Astrocyte of the spinal cord (primary cell): ENCODE measurements at regions not wholly inside any gene's neighbourhood (a gene's known extent, or its start where the extent isn't known, plus 50 kb on each side); places are given as distances from the start of the nearest gene placed in this dataset.

Source experiments
- DNase-seq: peaks from one replicate; pipeline ENCODE4 v3.0.0; 2011; ENCODE audit warnings: low read depth, low spot score
- H3K4me3 ChIP-seq: 2 replicates; pipeline ENCODE4 v1.5.1; 2011; ENCODE audit warnings: low read depth, mild to moderate bottlenecking, low read length, moderate library complexity
- in situ Hi-C: cut with HindIII; loops from 2 replicates; pipeline ENCODE4 v1.10.0; 2017; ENCODE audit warnings: low sequenced_read_pairs
- TF ChIP-seq, protein P1 (sequence below): IDR thresholded peaks from 2 replicates; pipeline ENCODE4 v1.5.1; 2012; ENCODE audit warnings: low read depth, mild to moderate bottlenecking, low read length, inconsistent platforms

DNA sequence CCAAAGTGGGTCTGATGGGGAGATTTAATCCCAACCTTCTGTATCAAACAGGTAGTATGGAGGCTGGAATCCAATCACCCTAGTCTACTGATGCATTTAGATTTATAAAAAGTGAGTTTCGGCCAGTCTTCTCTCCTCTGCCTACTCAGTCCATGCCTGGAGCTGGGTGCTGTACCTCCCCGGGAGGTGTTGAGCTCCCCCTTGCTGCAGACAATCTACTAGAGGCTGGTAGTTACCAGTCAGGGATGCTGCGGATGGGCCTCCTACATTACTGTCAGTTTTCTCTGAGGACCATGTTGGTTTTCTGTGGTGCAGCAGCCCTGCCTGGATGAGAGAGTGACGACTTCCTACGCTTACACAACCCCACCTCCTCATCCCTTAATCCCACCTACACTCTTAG lies 118.6 kb upstream of the CELF4 start:
- no peak overlapping the region for H3K4me3 ChIP-seq
- DNase-seq: no peak
- TF ChIP-seq, protein P1, sequence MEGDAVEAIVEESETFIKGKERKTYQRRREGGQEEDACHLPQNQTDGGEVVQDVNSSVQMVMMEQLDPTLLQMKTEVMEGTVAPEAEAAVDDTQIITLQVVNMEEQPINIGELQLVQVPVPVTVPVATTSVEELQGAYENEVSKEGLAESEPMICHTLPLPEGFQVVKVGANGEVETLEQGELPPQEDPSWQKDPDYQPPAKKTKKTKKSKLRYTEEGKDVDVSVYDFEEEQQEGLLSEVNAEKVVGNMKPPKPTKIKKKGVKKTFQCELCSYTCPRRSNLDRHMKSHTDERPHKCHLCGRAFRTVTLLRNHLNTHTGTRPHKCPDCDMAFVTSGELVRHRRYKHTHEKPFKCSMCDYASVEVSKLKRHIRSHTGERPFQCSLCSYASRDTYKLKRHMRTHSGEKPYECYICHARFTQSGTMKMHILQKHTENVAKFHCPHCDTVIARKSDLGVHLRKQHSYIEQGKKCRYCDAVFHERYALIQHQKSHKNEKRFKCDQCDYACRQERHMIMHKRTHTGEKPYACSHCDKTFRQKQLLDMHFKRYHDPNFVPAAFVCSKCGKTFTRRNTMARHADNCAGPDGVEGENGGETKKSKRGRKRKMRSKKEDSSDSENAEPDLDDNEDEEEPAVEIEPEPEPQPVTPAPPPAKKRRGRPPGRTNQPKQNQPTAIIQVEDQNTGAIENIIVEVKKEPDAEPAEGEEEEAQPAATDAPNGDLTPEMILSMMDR: no peak
- in situ Hi-C loops: no loop called here

DNA sequence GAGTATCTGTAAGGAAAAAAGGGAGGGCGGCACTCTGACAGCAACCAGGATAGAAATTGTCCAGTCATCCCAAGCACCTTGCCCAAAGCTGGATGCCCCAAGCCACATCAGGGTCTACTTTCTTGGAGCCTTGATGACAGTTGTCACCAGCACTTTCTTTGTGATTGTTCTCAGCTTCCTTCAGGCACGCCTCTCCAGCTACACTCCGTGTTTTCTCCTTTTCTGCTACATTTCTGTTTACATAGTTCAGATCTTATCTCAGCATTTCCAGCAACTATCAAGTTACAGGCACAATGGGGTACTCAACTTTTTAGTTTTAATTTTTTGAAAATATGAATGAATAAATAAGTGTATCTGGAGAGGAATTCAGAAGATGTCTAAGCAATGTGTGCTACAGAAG lies 115.3 kb upstream of the CELF4 start:
- TF ChIP-seq, protein P1: no peak
- no peak overlapping the region for H3K4me3 ChIP-seq
- DNase-seq: no peak
- in situ Hi-C loops: no loop called here

DNA sequence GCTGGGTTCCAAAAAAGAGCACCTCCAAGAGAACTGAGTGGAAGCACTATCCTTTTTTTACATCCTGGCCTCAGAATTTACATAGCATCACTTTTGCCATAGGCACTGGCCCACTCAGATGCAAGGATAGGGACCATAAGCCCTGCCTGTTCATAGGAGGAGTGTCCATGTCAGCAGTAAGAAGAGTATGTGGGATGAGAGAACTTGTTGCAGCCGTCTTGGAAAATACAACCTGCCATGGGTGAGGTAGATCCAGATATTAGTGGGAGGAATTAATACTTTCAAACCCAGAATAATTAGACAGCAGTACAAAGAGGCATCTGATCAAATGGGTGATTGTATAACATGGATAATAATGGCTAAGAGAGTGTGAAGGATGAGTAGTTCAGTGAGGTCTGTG lies 110.7 kb upstream of the CELF4 start:
- in situ Hi-C loops: no loop called here
- no peak overlapping the region for H3K4me3 ChIP-seq

DNA sequence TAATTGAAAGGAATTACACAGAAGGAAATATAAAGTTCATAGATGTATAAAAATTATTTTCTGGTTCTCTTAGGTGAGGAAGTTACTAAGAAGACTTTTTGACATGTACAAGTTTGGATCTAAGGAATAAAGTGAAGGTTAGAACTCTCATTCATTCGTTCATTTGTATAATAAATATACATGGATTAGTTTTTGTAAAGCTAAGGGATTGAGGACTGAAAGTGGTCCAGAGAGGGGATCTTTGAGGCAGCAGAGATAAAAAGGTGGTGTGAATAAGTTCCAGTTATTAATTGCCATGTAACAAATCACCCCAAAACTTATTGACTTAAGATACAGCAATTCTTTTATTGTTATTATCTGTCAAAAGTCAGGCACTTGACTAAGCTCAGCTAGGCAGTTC lies 110.1 kb upstream of the CELF4 start:
- in situ Hi-C loops: no loop called here
- no peak for DNase-seq

More for the DNA sequence above, 110.7 kb upstream of the CELF4 start:
- DNase-seq: no peak
- TF ChIP-seq, protein P1: no peak

DNA sequence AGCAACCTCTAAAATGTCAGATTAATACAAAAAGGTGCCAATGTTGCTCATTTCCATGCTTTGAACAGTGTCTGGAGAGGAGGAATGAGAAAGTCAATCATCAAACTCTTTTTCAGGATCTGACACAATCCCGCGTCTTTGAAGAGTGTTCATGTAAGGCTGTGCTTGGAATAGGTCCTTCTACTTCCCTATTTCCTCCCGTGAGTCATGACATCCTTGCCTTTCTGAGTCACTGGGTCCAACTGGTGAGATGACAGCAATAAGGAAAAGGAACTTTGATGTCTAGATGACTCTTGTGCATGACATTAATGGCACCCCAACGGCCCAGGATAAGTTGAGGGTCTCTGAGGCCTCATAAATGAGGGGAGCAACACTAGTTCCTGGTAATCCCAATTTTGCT lies 109.0 kb upstream of the CELF4 start:
- TF ChIP-seq, protein P1: no peak
- no peak overlapping the region for H3K4me3 ChIP-seq
- no peak for DNase-seq
- in situ Hi-C loops: no loop called here

More for the DNA sequence above, 110.1 kb upstream of the CELF4 start:
- TF ChIP-seq, protein P1: no peak
- H3K4me3 ChIP-seq: no peak overlapping the region

DNA sequence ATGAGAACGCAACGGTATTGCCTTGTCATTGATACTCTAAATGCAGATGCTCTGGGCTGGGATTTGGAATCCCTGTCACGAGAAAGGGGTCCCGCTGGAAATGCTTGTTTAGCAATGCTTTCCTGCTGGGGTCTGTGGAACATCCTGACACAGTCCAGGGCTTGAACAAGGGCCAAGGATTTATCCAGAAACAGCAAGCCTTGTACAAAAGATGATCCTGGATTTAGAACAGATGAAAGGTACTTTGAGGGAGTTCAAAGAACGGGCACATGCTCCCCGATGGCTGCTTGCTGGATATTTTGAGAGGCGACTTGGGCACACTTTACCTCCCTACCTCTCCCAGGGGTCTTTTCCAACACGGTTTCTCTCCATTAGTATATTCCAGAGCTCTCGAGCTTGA lies 108.1 kb upstream of the CELF4 start:
- no peak for DNase-seq
- no peak overlapping the region for H3K4me3 ChIP-seq
- TF ChIP-seq, protein P1: no peak
- in situ Hi-C loops: no loop called here
